NCI-H2081 treated with DMSO at 0.1 percent for 48 hours (cell line): ENCODE measurements at regions not wholly inside any gene's neighbourhood (a gene's known extent, or its start where the extent isn't known, plus 50 kb on each side); places are given as distances from the start of the nearest gene placed in this dataset.
"Not testable (repeated sequence)": the region's sequence is repeated elsewhere in the genome, so short reads cannot be mapped to it uniquely, and the experiment has no call there.

ENCODE experiments used
- DNase-seq: peaks from one replicate; lab custom pipeline; 2025; lab: John Stamatoyannopoulos, UW

DNA sequence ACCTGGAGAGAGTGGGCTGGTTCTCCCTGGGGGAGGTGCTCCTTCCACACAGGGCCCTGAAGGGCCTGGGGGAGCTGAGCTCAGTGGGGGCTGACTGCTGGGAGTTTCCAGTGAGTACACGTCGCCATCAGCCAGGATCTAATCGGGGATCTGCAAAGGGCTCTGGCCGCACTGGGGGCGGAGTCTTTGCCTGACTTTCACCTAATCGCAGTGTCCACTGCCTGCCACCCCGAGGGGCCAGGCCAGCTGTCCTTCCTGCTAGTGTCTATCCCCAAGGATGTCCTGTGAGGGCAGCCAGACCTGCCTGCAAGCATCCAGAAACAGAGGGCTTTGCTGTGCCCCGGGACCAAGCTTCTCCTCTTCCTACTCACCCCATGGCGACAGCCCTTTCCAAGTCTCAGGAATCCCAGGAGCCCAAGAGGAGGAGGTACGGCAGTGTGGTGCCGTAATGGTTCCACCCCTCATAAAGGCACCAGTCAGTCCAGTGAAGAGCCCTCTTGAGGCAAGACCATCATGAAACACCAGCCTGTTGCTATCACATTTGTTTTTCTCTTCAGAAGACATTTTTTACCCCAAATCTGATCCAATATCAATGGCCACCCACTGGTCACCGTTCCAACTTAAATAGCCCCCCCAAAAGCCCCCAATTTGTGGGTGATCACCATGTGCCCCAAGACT, 243.1 kb upstream of the ECI2 start:
- no peak for DNase-seq

GRCh38 chr6:4377603-4378002, 242.2 kb upstream of the ECI2 start:
- no peak for DNase-seq

DNA sequence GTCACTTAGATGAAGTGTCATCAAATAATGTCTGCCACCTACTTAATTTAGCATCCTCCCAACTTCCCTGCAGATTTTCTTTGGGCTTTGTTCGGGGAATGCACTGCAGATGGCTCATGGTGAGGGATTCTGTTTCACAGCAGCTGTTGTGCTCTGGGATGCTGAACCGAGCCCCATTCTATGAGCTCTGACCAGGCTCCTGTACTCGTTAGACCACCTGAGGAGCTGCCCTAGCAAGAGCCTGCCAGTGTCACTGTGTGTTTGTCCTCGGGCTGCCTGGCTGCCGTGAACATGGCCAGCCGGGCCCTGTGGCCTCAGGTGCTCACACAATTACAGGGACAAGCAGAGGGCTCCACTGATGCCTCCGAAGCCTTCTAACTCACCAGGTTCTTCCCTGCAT, 238.8 kb upstream of the ECI2 start:
- no peak for DNase-seq

- no peak for DNase-seq
These were observed 237.5 kb upstream of the ECI2 start for GRCh38 chr6:4372866-4373265.

- DNase-seq = no peak
These were observed 236.0 kb upstream of the ECI2 start for GRCh38 chr6:4371207-4371921.

DNA sequence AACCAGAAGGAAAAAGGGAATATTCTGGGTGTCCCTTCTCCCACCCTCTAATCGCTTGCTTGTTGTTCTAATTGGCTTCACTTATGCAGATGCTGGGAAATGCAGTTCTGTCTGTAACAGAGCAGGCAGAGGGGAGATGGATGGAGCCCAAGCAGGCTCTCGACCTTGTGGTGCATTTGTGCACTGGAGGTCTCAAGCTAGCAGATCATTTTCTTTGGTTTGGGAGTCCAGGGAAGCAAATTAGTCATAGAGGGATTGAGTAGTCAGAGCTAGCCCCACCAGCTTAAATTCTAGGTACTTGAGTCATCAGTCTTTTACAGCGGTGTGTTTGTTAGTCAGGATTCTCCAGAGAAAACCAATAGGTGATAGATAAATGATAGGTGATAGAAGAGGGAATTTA, 234.7 kb upstream of the ECI2 start:
- no peak for DNase-seq

- DNase-seq = no peak
These were observed 234.2 kb upstream of the ECI2 start for GRCh38 chr6:4369616-4370015.

DNA sequence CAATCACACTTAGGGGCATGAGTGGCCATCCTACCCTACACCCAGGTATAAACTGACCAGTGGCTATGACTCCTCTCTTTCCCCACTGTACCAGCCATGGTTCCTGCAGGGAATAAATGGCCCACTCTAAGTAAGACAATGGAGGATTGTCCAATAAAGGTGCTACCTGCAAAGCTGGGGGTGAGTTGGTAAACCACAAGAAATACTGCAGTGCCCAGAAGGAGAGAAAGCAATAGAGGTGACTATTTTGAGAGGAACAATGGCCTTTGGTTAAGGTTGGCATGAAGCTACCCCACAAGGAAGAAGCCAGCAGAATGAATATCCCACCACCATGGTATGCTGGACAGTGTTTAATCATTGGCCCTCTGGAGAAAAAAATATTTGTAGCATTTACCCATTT, 233.3 kb upstream of the ECI2 start:
- no peak for DNase-seq

- no peak for DNase-seq
These were observed 232.3 kb upstream of the ECI2 start for GRCh38 chr6:4367643-4368042.

DNA sequence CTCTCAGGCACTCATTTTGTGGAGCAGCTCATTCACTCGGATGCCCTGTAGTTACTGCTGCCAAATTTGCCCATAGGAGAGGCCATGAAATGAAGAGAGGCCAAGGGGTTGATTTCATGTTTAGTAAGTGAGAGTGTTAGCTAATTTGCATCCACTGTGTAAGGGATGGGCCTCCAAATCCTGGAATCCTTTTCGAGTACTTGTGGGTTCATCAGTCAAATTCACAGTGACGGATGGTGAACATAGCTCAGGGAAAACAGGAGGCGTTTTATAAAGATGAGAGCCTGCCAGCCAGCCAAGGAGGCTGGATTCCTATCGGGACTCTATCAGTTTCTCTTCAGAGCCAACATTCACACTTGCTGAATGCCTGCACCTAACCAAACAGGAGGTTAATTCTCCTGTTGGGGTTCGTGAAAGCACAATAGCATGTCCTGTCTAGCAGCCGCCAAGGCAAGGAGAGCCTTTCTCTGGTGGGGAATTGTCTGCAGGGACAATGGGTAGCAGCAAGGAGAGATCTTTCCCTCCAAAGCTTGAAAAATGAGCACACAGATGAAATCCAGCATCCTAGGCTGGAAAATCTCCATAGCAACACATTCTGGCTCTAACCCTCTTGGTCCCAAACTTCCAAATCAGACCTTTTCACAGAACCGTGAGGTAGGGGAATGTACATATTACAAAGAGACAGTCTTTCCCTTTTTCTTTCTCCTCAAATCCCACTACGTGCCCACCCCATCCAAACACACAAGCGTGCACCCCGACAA, 231.4 kb upstream of the ECI2 start:
- no peak for DNase-seq

DNA sequence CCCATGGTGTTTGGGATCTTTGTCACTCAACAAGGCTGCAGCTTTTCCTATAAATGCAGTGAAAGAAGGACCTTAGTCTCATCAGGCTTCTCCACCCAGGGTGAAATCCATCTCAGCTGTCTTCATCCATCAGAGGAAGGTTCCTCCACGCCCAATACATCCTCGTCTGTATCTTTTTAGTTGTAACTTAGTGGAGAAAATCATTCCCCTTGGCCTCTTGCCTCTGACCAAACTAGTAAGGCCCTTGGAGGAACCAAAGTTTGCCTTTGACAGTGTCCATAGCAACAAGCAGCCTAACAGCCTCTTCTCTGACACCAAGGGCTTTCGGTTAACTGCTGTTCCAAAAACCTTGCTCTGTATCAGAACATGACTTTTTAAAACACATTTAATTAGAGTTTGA, 230.3 kb upstream of the ECI2 start:
- no peak for DNase-seq

- no peak for DNase-seq
These were observed 229.3 kb upstream of the ECI2 start for GRCh38 chr6:4364711-4365110.

GRCh38 chr6:4364172-4364571, 228.8 kb upstream of the ECI2 start:
- DNase-seq = no peak

DNA sequence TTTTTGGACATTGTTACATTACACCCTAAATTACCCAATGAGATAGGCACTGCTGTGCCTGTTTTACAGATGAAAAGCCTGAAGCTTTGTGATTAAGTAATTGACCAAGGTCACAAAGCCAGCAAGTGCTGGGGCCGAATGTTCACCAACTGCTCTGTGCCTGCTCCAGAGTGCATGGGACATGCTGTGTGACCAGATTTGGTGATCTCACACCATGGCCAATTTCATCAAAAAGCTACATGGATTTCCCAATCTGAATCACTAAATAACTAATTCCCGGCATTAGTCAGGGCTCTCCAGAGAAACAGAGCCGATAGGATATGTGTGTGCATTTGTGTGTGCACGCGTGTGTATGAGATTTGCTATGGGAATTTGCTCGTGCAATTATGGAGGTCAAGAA, 228.3 kb upstream of the ECI2 start:
- no peak for DNase-seq

DNA sequence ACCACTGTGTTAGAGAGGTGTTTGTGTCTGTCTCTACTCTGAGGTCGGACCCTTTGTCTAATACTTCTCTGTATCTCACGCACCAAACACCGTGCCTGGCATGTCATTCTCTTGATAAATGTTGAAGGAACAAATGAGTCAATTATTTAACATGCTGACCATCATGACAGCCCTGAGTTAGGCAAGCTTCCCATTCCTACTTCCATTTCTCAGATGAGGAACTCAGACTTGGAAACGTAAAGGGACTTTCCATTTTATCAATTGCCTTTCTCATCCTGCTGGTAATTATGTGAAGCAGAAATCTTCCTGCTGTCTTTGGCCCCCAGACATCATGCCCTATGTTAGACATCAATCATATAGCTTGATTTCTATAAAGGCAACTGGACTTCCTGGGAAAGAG, 227.0 kb upstream of the ECI2 start:
- DNase-seq = no peak

GRCh38 chr6:4360920-4361319, 225.5 kb upstream of the ECI2 start:
- no peak for DNase-seq

DNA sequence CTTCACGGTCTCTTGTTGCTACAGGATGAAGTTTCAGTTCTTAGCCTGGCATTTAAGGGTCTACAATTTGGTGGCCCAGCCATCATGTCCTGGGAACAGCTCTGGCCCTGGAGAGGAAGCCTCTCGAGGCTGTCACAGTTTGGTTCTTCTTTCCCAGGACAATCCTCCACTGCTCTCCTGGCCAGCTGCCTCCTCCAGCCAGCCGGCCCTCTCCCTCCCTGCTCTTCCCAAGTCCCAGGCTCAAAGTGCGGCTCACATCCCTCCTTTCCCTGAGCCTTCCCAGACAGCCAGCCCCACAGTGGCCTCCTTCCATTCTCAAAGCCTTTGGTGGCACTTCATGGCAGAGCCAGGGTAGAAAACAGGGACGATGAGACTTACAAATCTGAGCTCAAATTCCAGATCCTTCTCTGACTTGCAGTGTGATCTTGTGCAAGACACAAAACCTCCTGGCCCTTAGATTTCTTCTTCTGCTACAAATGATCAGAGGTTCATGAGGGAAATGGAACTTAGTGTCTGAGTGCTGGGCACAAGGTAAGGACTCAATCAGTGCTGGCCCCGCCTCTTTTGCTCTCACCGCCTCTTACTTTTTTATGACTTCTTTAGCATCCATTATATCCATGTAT, 223.8 kb upstream of the ECI2 start:
- DNase-seq = no peak

DNA sequence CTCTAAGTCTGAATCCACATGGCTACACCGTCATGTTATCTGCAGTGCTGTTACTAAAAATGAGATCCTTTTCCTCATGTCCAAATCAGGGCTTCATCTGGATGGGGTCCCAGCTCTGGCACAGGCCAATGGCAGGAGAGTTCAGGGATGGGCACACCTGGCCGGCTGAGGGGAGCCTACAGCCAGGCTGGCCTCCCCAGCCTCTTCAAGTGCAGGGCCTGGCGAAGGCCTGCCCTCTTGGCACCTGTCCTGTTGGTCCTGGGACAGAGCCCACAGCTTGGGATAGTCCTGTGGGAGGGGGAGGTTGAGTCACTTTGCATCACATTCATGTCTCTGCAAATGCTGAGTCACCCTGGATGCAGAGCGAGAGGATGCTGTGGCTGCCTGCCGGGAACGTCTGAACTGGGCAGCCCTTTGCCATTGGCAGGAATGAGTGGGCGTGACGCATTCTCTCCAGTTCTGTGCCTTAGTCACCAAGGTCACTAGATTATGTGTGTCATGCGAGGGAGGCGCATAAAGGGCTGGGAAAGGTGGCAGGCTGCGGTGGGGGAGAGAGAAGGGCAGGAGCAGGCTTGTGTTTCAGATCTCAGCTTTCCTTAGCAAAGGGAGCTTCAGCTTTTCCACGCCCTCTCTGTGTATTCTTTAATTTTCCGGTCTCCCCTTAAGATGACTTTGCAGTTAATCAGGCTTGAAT, 223.2 kb upstream of the ECI2 start:
- no peak for DNase-seq

DNA sequence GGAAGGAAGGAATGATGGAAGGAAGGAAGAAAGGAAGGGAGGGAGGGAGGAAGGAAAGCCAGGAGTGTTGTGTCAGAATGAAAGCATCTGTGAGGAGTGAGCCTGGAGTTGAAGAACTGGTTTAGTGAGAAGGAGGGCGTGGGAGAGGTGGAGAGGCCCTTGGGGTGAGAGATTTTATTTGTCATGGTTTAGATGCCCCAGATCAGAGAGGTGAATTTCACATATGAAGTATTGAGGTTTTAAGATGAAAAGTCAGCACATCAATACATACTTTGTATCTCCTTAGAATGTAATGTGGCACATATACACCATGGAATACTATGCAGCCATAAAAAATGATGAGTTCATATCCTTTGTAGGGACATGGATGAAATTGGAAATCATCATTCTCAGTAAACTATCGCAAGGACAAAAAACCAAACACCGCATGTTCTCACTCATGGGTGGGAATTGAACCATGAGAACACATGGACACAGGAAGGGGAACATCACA, 222.3 kb upstream of the ECI2 start:
- DNase-seq = not testable (repeated sequence)

- no peak for DNase-seq
These were observed 221.7 kb upstream of the ECI2 start for GRCh38 chr6:4356899-4357659.

DNA sequence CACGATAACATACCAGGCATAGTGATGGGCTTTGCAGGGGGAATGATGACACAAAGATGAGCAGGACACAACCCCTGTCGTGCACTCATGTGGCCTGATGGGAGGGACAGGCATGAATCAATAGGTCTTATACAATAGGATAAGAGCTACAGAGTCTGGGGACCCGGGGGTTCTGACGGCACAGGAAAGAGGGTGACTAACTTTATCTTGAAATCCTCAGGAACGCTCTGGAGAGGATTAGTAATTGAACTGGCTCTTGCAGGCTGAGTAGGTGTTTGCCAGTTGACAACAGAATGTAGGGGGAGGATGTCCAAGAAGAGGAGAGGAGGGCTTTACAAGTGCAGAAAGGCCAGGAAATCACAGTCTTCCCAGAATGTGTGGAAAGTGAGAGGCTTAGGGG, 219.9 kb upstream of the ECI2 start:
- DNase-seq = no peak
